Esophagus muscularis mucosa (tissue), 4 donors: ENCODE measurements at regions not wholly inside any gene's neighbourhood (a gene's known extent, or its start where the extent isn't known, plus 50 kb on each side); places are given as distances from the start of the nearest gene placed in this dataset.

Experiments
- DNase-seq: peaks from one replicate; pipeline ENCODE4 v3.0.0-alpha.2; 2017; ENCODE audit errors: extremely low spot score
- H3K27ac ChIP-seq, 4 donors: fragments of 200-600 bp; sonication (generic); replicated peaks in 1 of 4; 1 replicate in 3 of 4; 2 replicates in 1 of 4; pipeline ENCODE4 v1.5.1; 2016 to 2019; ENCODE audit warnings: mild to moderate bottlenecking in 1 of 4
- H3K27me3 ChIP-seq, 4 donors: fragments of 200-600 bp; sonication (generic); one replicate each; pipeline versions ENCODE4 v1.5.1 to v1.6.0; 2016 to 2019
- H3K36me3 ChIP-seq, 4 donors: fragments of 200-600 bp; sonication (generic); one replicate each; pipeline ENCODE4 v1.5.1; 2016 to 2019
- H3K4me1 ChIP-seq, 4 donors: fragments of 200-600 bp; sonication (generic); one replicate each; pipeline ENCODE4 v1.5.1; 2016 to 2019
- H3K4me3 ChIP-seq, 4 donors: fragments of 200-600 bp; sonication (generic); 1 replicate in 2 of 4; 2 replicates in 2 of 4; pipeline ENCODE4 v1.5.1; 2016 to 2019; ENCODE audit warnings: mild to moderate bottlenecking in 4 of 4, moderate library complexity in 1 of 4
- H3K9me3 ChIP-seq, 4 donors: fragments of 200-600 bp; sonication (generic); 1 replicate in 3 of 4; 2 replicates in 1 of 4; pipeline ENCODE4 v1.5.1; 2016 to 2019
- CTCF ChIP-seq, 3 experiments: fragments of 200-600 bp in 2 of 3; fragments of 450-650 bp in 1 of 3; sonication (generic) in 2 of 3; IDR thresholded peaks; one replicate each; pipeline ENCODE4 v1.5.1; 2017 to 2019; ENCODE audit warnings: antibody characterized with exemption in 3 of 3, mild to moderate bottlenecking in 2 of 3, moderate library complexity in 1 of 3
- EP300 ChIP-seq: sonication (generic); formaldehyde crosslinking; IDR thresholded peaks from one replicate; pipeline ENCODE4 v1.6.1; 2017; ENCODE audit warnings: antibody characterized with exemption
- POLR2A ChIP-seq: fragments of 450-650 bp; IDR thresholded peaks from one replicate; pipeline ENCODE4 v1.6.1; 2017; ENCODE audit warnings: antibody characterized with exemption, moderate library complexity, mild to moderate bottlenecking, low read depth
- POLR2AphosphoS5 ChIP-seq, 2 donors: sonication (generic); formaldehyde crosslinking; IDR thresholded peaks; one replicate each; pipeline ENCODE4 v1.6.1; 2017; ENCODE audit warnings: antibody characterized with exemption in 2 of 2
- WGBS: methylation state at CpG from one replicate; pipeline ENCODE4 v1.1.5; 2018; 5-methylcytosine and 5-hydroxymethylcytosine counted together
- intact Hi-C: fragments of 100-400 bp; cut with DNase I; formaldehyde crosslinking; loops from one replicate; pipeline ENCODE4 v1.15.1; 2023

DNA sequence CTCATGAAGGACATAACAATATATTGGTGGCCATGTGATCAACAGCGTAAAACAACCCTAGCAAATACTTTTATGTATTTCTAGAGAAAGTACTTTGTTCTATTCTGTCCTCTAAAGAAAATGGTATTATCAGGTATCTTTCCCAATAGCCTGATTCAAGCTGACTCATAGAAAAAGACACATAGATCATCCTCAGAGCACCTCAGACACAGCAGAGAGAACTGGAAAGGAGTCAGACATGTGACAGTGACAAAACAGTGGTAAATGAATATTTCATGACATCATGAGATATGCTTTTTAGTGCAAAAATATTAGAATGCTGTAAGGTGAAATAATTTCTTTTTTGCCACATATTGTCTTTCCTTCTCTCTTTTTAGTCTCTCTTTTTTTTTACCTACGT is 1355.0 kb upstream of the MAP3K7 start:
- H3K27ac ChIP-seq: no peak overlapping the region
- H3K4me1 ChIP-seq: no peaks in the 10 kb centered on the region
- no peaks in the 10 kb centered on the region for H3K27me3 ChIP-seq
- no peaks in the 10 kb centered on the region for H3K36me3 ChIP-seq
- 76% methylated on average over 2 of the region's 2 CpGs for WGBS
- TF ChIP-seq EP300 (no peak), POLR2AphosphoS5 (IDR thresholded peaks at IDR 0.05) (no peak), CTCF (IDR thresholded peaks at IDR 0.05) (no peak), POLR2A (no peak)
- intact Hi-C loops: no loop called here
- H3K4me3 ChIP-seq: no peak overlapping the region
- peaks cover 0 to 10% (median 5%) of the 10 kb centered on the region in 4 donors for H3K9me3 ChIP-seq
- no peak for DNase-seq

DNA sequence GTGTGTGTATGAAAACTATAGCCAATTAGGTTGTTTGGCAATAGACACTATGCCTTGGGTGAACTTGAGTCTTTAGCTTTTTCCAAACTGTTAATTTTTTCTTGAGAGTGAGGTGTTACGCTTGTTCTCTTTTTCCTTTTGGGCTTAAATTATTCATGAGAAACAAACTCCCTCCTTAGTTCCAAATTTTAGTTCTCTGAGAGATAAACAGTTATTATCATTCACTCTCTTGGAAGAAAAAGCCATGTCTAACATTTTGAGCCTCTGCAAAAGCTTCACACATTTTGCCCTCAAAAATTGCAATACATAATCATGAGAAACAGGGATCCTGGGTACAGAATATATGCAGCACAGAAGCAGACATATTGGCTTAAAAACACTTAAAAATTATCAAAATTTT is 1353.9 kb upstream of the MAP3K7 start:
- WGBS: 88% methylated on average over 1 of the region's 1 CpG
- no peak for DNase-seq
- Histone ChIP-seq H3K27me3 (no peaks in the 10 kb centered on the region), H3K27ac (no peak overlapping the region), H3K4me1 (no peaks in the 10 kb centered on the region), H3K9me3 (peaks cover 0 to 9% (median 3%) of the 10 kb centered on the region in 4 donors), H3K4me3 (no peak overlapping the region), H3K36me3 (no peaks in the 10 kb centered on the region)
- intact Hi-C loops: no loop called here
- TF ChIP-seq EP300 (no peak), POLR2AphosphoS5 (IDR thresholded peaks at IDR 0.05) (no peak), POLR2A (no peak)

GRCh38 chr6:91926827-91927226 is 1340.0 kb upstream of the MAP3K7 start:
- no peak overlapping the region for H3K4me3 ChIP-seq
- no peaks in the 10 kb centered on the region for H3K27me3 ChIP-seq
- TF ChIP-seq POLR2A (no peak), POLR2AphosphoS5 (IDR thresholded peaks at IDR 0.05) (no peak), CTCF (IDR thresholded peaks at IDR 0.05) (no peak), EP300 (no peak)
- H3K4me1 ChIP-seq: no peaks in the 10 kb centered on the region
- no peaks in the 10 kb centered on the region for H3K36me3 ChIP-seq
- no peaks in the 10 kb centered on the region for H3K9me3 ChIP-seq
- intact Hi-C loops: no loop called here
- WGBS: 87% methylated on average over 4 of the region's 15 CpGs
- H3K27ac ChIP-seq: no peak overlapping the region
- DNase-seq: no peak

- no peak for DNase-seq
- Histone ChIP-seq H3K4me3 (no peak overlapping the region), H3K36me3 (no peaks in the 10 kb centered on the region), H3K27ac (no peak overlapping the region), H3K4me1 (no peaks in the 10 kb centered on the region), H3K9me3 (no peaks in the 10 kb centered on the region), H3K27me3 (no peaks in the 10 kb centered on the region)
- TF ChIP-seq POLR2A (no peak), CTCF (IDR thresholded peaks at IDR 0.05) (no peak), POLR2AphosphoS5 (IDR thresholded peaks at IDR 0.05) (no peak), EP300 (no peak)
- WGBS: 83% methylated on average over 10 of the region's 10 CpGs
- intact Hi-C loops: no loop called here
These were observed 1339.5 kb upstream of the MAP3K7 start for GRCh38 chr6:91926361-91926760.

- TF ChIP-seq POLR2A: no peak
- TF ChIP-seq POLR2AphosphoS5 (IDR thresholded peaks at IDR 0.05): no peak
- TF ChIP-seq CTCF (IDR thresholded peaks at IDR 0.05): no peak
- no peak for TF ChIP-seq EP300
- Histone ChIP-seq H3K36me3 (no peaks in the 10 kb centered on the region), H3K9me3 (no peaks in the 10 kb centered on the region), H3K4me3 (no peak overlapping the region), H3K27ac (no peak overlapping the region), H3K27me3 (no peaks in the 10 kb centered on the region), H3K4me1 (no peaks in the 10 kb centered on the region)
- DNase-seq: no peak
- intact Hi-C loops: no loop called here
- WGBS: 94% methylated on average over 2 of the region's 2 CpGs
These were observed 1325.1 kb upstream of the MAP3K7 start for GRCh38 chr6:91911945-91912344.
